ENCODE measurements at regions not wholly inside any gene's neighbourhood (a gene's known extent, or its start where the extent isn't known, plus 50 kb on each side); places are given as distances from the start of the nearest gene placed in this dataset.

GRCh38 chr7:51759985-51760384 is 443.4 kb upstream of the COBL start:
- DNase-seq: no peak

GRCh38 chr7:51757960-51758359 is 441.4 kb upstream of the COBL start:
- no peak for DNase-seq

DNA sequence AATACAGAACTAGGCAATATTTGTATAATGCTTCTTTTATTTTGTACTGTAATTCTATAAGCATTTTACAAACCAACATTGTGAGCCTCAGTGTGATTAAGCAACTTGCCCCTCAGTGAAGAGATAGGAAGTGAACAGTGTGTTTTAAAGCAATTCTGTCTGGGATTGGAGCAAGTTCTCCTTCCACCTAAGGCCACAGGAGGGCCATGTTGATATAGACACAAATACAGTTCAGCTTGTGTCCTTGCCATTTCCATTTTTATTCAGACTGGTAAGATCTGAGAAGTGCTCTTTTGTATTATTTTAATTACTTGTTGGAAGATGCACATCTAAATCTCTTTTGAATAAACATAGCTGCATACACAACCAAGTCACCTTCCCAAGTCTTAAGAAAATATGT is 416.3 kb upstream of the COBL start:
- DNase-seq: no peak

DNA sequence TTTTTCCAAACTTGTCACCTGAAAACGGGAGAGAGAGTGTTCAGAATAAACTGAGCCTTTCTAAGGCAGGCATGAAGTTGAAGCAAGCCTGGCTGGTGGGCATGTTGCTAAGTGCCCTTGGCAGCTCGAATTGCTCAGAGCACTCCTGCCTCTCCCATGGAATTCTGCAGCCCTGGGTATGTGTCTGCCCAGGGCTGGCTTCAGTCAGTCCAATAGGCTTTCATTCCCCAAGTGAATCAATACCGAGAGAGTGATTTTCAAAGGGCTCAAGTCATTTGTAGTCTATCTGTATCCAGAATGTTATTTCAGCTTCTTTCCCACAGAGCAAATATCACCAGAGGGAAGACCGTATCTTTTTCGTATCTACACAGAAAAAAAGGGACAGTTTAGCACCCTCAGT is 415.5 kb upstream of the COBL start:
- DNase-seq: no peak

GRCh38 chr7:51731075-51731474 is 414.5 kb upstream of the COBL start:
- DNase-seq: no peak

- DNase-seq: no peak
These were observed 410.8 kb upstream of the COBL start for GRCh38 chr7:51727441-51727840.

DNA sequence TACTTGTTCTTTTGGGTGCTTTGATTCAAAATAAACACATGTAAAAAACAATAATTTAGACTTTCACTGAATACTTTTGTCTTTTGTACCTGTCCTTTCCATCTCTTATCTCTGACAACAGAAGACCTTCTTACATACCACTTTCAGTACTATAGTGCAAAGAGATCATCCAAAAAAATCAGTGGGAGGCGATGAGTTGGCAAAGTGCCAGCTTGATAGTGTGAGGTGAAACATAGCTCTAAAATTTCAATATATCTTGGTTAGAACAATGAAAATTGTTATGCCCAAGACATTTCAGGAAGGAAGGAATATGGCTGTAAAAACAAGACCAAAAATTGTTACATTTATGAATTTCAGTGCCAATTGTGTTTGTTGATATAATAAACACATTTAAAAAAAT is 390.2 kb upstream of the COBL start:
- no peak for DNase-seq

- DNase-seq: no peak
These were observed 389.1 kb upstream of the COBL start for GRCh38 chr7:51705701-51706100.

DNA sequence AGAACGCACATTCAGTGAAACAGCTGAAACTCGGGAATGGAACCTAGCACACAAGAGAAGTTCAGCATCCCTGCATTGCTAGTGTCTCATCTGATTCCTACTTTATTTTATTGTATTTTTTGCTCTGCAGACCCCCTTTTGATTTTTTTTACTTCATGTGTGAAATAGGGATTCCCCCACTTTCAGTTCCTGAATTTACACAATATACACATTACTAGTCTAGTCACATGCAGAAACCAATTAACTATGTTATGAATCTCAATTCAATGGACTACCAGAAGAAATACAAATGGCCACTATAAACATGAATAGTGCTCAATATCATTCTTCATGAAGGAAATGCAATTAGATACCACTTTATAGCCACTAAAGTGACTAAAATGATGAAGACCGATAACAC is 386.1 kb upstream of the COBL start:
- DNase-seq: no peak

DNA sequence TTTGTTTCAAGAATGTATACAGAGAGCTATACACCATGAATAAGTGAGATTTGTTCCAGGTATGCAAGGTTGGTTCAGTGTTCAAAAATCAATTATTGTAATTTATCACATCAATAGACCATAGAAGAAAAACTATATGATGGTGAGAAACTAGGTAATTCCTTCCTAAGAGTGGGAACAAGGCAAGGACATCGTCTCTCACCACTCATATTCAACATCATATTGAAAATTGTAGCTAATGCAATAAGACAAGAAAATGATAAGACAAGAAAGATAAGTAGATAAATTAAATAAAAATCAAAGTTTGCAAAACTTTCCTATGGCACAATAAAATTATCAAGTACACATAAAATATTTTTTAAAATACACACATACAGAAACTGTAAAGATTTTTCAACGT is 385.3 kb upstream of the COBL start:
- DNase-seq: no peak

DNA sequence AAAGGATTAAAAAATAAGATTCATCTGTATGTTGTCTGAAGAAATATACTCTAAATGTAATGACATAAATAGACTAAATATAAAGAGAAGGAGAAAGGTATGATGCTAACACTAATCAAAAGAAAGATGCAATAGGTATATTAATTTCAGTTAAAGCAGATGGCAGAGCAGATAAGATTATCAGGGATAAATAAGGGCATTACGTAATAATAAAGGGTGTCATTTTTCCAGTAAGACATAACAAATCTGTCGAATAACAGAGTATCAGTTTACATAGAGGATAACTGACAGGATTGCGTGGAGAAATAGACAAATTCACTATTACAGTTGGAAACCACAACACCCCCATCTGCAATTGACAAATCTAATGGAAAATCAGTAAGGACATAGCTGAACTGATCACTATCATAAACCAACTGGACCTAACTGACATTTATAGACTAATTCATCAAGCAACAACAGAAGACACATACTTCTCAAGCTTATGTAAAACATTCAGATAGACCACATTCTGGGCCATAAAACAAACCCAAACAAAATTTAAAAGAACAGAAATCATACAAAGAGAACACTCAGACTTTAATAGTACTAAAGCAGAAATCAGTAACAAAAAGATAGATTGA is 384.1 kb upstream of the COBL start:
- no peak for DNase-seq

DNA sequence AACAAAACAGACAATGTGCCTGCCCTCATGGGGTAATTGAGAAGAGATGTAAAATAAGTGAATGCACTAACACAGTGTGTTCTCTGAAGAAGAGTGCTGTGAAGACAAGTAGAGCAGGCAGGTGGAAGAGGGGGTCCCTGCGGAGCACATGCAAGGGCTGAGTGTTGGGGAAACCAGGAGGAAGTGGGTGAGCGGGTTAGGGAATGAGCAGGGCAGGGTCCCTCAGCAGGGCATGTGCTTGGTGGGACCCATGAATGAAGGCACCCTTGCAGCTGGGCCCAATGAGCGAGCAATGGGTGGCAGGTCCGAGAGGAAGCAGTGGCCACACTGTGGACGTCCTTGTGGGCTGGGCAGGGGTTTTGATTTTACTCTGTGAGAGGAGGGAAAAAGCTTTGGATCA is 376.6 kb upstream of the COBL start:
- DNase-seq: no peak

GRCh38 chr7:51689547-51689946 is 372.9 kb upstream of the COBL start:
- no peak for DNase-seq

- no peak for DNase-seq
These were observed 369.2 kb upstream of the COBL start for GRCh38 chr7:51685794-51686193.

- DNase-seq: no peak
These were observed 364.2 kb upstream of the COBL start for GRCh38 chr7:51680594-51681399.

DNA sequence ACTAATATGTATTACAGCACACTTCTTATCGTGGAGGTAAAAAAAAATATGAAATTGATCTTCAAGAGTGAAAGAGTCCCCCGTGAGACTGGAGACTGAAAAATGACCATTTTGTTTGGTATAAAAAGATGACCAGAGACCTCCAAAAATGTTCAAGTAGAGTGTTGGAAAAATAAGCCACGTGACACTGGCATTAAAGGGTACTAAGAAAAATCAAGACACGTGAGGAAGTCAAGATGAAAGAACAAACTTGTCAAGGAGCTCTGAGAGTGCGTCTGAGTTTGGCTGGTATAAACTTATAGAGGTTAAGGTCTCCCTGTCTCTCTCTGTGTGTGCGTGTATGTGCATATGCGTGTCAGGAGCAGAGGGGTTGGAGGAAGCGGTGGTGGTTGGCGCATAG is 362.7 kb upstream of the COBL start:
- DNase-seq: no peak

DNA sequence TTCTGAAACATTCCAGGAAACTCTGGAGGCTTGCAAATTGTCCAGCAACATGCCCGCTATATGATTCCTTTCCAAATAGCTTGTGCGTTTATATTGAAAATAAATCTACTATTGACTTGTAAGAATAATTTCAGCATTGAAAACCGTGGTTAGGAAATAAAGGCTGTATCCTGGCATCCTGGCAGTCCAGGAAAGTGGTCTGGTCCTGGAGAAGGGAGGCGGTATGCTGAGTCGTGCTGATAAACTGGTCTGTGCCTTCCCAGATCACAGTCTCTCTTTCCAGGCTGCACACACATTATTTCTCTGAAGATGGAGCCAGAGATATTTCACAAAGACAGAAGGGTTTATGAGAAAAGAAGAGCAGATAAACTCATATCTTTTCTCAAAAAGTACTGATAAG is 350.1 kb upstream of the COBL start:
- no peak for DNase-seq

- no peak for DNase-seq
These were observed 349.7 kb upstream of the COBL start for GRCh38 chr7:51666266-51666665.

DNA sequence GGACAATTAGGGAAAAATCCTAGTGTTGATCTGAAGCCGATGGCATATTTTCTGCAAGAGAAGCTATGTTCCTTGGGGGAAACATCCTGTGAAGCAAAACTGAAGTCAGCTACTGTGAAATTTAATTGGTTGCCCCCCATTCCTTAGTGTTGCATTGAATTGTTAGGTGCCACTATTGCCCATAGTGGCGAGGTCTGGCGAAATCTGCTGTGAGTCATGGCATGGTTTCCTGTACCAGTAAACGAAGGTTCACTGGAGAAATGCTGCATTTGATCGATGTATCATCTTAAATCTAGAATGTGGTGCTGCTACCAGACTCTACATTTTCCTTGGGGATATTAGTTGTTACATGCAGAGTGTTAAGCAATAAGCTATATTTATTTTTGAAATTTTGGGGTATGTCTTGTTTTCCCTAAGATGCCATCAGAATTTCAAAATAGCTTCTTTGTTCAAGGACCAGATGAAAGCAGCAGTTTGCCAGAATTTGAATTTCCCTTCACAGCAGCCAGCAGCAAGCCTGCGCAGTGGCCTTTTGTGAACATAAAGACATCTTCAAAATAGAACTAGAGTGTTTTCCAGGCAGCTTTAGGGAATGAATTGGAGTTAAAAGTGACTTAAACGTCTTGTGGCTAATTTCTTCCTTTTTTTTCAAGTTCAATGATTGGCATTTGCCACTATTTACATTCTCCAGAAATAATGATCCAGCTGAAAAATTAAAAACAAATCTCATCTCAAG is 348.6 kb upstream of the COBL start:
- no peak for DNase-seq

DNA sequence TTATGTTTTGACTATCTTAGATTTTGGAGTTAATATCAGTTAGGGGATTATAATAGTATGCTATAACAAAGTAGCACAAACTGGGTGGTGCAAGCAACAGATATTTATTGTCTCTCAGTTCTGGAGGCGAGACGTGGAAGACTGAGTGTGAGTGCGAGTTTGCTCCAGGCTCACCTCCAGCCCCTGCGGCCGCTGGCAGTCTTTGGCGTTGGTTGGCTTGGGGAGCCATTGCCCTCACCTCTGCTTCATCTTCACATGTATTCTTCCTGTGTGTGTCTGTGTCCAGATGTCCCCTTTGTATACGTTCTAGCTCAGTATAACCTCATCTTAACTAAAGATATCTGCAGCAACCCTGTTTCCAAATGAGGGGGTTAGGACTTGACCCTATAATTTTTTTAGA is 343.9 kb upstream of the COBL start:
- no peak for DNase-seq

GRCh38 chr7:51658684-51659083 is 342.1 kb upstream of the COBL start:
- DNase-seq: no peak

DNA sequence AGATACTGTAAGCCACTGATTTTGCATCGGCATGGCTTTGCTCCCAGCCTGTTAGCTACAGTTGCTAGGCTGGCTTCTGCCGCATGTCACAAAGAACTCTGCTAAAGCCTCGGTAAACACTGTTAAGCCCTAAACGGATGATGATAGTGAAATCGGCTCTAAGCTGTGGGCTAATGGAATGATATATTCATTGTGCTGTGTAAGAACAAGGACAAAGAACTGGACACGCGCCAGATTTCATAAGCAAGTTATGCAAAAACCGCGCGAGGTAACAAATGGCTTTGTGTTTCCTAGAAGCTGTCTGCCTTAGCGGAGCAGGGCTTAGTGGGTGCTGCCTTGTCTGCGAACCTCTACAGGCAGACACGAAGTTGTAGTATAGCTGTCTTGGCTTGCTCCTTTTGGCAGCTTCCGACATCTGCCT is 331.3 kb upstream of the COBL start:
- no peak for DNase-seq

DNA sequence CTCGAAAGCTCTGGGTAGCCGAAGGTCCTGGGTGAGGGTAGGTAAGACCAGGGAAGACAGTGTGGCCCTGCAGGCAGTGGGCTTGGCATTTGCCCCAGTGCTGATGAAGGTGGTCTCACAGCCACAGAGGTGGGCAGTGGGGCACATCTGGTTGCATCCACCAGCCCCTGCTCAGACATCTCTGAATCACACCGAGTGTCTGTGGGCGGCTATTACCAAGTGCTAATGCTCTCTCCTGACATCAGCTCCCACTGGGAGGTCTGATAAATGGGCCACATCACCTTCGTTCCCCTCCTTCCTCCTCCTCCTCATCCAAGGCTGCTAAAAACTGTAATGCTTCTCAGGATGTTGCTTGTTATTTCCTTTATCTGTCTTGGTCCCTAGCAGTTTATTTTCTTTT is 330.9 kb upstream of the COBL start:
- DNase-seq: no peak

DNA sequence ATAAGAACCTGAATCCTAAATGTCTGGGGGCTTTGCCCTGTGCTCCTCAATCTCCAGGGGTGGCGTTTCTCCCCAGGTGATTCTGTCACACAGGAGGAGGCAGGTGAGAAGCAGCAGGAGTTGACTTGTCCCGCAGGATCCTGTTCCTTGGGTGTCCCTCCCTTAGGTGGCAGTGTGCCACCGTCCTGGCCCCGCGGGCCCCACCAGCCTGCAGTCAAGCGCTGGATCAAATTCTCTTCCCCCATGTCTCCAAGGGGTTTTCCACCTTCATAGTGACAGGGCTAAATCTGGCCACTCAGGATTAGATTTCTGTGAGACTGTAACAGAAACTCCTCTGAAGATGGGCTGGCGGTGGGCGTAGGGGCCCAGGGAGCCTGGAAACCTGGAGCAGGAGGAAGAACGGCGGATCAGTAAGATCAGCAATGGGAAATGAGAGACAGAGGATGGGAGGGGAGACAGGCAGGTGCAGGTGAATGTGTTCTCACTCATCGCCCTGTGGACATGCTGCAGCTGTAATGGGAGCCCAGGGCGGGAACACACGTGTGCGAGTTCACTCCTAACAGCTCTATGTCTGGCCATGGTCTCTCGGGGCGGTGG is 329.2 kb upstream of the COBL start:
- no peak for DNase-seq
